ENCODE measurements at regions not wholly inside any gene's neighbourhood (a gene's known extent, or its start where the extent isn't known, plus 50 kb on each side); places are given as distances from the start of the nearest gene placed in this dataset.
A peak's percentile ranks its signal among the peaks of the same experiment; 100 is the strongest.

GRCh38 chr10:91335147-91335546 lies 75.0 kb upstream of the HECTD2 start:
- DNase-seq = no peak

- no peak for DNase-seq
Observed at GRCh38 chr10:91339729-91340128, 70.4 kb upstream of the HECTD2 start.

GRCh38 chr10:91340613-91341362 lies 69.4 kb upstream of the HECTD2 start:
- peak; percentile 92 for DNase-seq

GRCh38 chr10:91341686-91342085 lies 68.5 kb upstream of the HECTD2 start:
- no peak for DNase-seq

- DNase-seq = no peak
Observed at GRCh38 chr10:91343010-91343409, 67.1 kb upstream of the HECTD2 start.

GRCh38 chr10:91344117-91344856 lies 65.9 kb upstream of the HECTD2 start:
- no peak for DNase-seq

GRCh38 chr10:91345716-91346115 lies 64.4 kb upstream of the HECTD2 start:
- DNase-seq = no peak

GRCh38 chr10:91347529-91347928 lies 62.6 kb upstream of the HECTD2 start:
- DNase-seq = no peak

- peak; percentile 99 for DNase-seq
Observed at GRCh38 chr10:91349381-91349780, 60.8 kb upstream of the HECTD2 start.

- DNase-seq = peak; percentile 45
Observed at GRCh38 chr10:91350651-91351081, 59.5 kb upstream of the HECTD2 start.

- no peak for DNase-seq
Observed at GRCh38 chr10:91352760-91353159, 57.4 kb upstream of the HECTD2 start.

- DNase-seq = no peak
Observed at GRCh38 chr10:91354166-91355075, 55.7 kb upstream of the HECTD2 start.

- DNase-seq = no peak
Observed at GRCh38 chr10:91355998-91356397, 54.1 kb upstream of the HECTD2 start.

GRCh38 chr10:91357497-91357896 lies 52.6 kb upstream of the HECTD2 start:
- no peak for DNase-seq

Measured in fibroblast of skin of scalp (primary cell).